ENCODE measurements at regions not wholly inside any gene's neighbourhood (a gene's known extent, or its start where the extent isn't known, plus 50 kb on each side); places are given as distances from the start of the nearest gene placed in this dataset.

GRCh38 chr4:78692822-78693170 lies 83.4 kb upstream of the BMP2K start:
- no peaks in the 10 kb centered on the region for H3K9me3 ChIP-seq (ENCODE audit: low read length)
- H4K20me1 ChIP-seq (ENCODE audit: insufficient read depth, low read length) = no peaks in the 10 kb centered on the region
- H3K36me3 ChIP-seq (replicated peaks in 1 of 2; ENCODE audit: control insufficient read depth in 1 of 2, insufficient read depth in 2 of 2, low read length in 2 of 2) = no peaks in the 10 kb centered on the region
- no peak overlapping the region for H3K9ac ChIP-seq (ENCODE audit: insufficient read depth, low read depth, low read length)
- no peaks in the 10 kb centered on the region for H3K4me1 ChIP-seq (ENCODE audit: insufficient read depth, low read length)
- no peak overlapping the region for H3K4me3 ChIP-seq (replicated peaks in 1 of 3; ENCODE audit: insufficient read depth in 1 of 3, low read depth in 2 of 3, low read length in 3 of 3)
- no peaks in the 10 kb centered on the region for H3K79me2 ChIP-seq (ENCODE audit: insufficient read depth, low read length)
- ATAC-seq (no peak), DNase-seq (ENCODE audit: low spot score) (no peak), FAIRE-seq (no peak)
- BruUV-seq (replicated peaks) = no TSS peak
- H3K4me2 ChIP-seq (ENCODE audit: low read depth, low read length) = no peak overlapping the region
- no peak overlapping the region for H3K27ac ChIP-seq (ENCODE audit: extremely low read length, insufficient read depth, low read length)
- in situ Hi-C loops (cut with HindIII; ENCODE audit: extremely low pct_ligation_motif_present, low pct_unique_long_range_greater_than_20kb) (no loop called here), intact Hi-C loops (cut with micrococcal nuclease; ENCODE audit: unreplicated experiment) (no loop called here)
- ChIA-PET CTCF (ENCODE audit: low intra/inter-chr PET ratio, low total read pairs) (no interaction called here), POLR2A (no interaction called here)
- no peaks in the 10 kb centered on the region for H3K27me3 ChIP-seq (ENCODE audit: control insufficient read depth in 1 of 2, insufficient read depth in 2 of 2, low read length in 2 of 2)
- TF ChIP-seq ZNF264 (CRISPR knock-in tag; IDR thresholded peaks at IDR 0.05) (no peak), ZSCAN5A (CRISPR knock-in tag; IDR thresholded peaks at IDR 0.05; ENCODE audit: borderline replicate concordance) (no peak), RNF2 (conservative IDR thresholded peaks at IDR 0.05; ENCODE audit: low read depth) (no peak), ATAD3A (CRISPR knock-in tag; IDR thresholded peaks at IDR 0.05) (no peak), ZNF30 (CRISPR knock-in tag; IDR thresholded peaks at IDR 0.05) (no peak)
- H2AFZ ChIP-seq (ENCODE audit: low read length) = no peak overlapping the region
- 52% methylated on average over 4 of the region's 4 CpGs for WGBS (ENCODE audit: low lambda C conversion rate)

DNA sequence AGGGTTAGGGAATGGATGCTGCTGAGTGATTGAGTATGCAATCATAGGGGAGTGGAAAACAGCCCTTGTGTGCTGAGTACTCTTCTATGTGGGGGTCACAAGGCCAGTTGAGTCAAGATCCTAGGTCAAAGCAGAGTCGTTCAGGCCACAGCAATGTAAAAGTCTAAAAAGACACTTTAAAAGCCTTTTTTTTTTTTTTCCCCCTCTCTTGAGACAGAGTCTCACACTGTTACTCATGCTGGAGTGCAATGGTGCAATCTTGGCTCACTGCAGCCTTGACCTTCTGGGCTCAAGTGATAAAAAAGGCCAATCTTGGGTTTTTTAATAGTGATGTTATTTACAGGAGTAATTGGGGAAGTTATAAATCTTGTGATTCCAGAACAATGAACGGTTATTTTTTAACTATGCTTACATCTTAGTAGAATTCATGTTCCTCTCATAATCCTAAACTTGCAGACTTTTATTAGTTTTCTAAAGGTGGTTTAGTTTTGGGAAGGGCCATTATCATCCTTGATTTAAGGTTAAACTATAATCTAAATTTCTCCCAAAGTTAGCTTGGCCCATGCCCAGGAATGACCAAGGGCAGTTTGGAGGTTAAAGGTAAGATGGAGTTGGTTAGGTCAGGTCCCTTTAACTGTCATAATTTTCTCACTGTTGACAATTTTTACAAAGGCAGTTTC lies 82.2 kb upstream of the BMP2K start:
- no peaks in the 10 kb centered on the region for H3K4me1 ChIP-seq (ENCODE audit: insufficient read depth, low read length)
- no peak overlapping the region for H3K4me2 ChIP-seq (ENCODE audit: low read depth, low read length)
- no peaks in the 10 kb centered on the region for H3K36me3 ChIP-seq (replicated peaks in 1 of 2; ENCODE audit: control insufficient read depth in 1 of 2, insufficient read depth in 2 of 2, low read length in 2 of 2)
- H3K27me3 ChIP-seq (ENCODE audit: control insufficient read depth in 1 of 2, insufficient read depth in 2 of 2, low read length in 2 of 2) = no peaks in the 10 kb centered on the region
- ATAC-seq = no peak
- DNase-seq (ENCODE audit: low spot score) = no peak
- H2AFZ ChIP-seq (ENCODE audit: low read length) = no peak overlapping the region
- 2% methylated on average over 2 of the region's 2 CpGs for WGBS (ENCODE audit: low lambda C conversion rate)
- in situ Hi-C loops (cut with HindIII; ENCODE audit: extremely low pct_ligation_motif_present, low pct_unique_long_range_greater_than_20kb) = no loop called here
- TF ChIP-seq ZNF274 (CRISPR knock-in tag; IDR thresholded peaks at IDR 0.05) (no peak), ZNF121 (CRISPR knock-in tag; IDR thresholded peaks at IDR 0.05) (no peak), DMAP1 (CRISPR knock-in tag; IDR thresholded peaks at IDR 0.05) (no peak), ZNF619 (CRISPR knock-in tag; IDR thresholded peaks at IDR 0.05) (no peak), POLR2A (IDR thresholded peaks at IDR 0.05; ENCODE audit: insufficient read depth in 1 of 2, low read depth in 2 of 2, low read length in 2 of 2) (no peak), NR2F6 (IDR thresholded peaks at IDR 0.05) (no peak), NR2F6 (CRISPR knock-in tag; IDR thresholded peaks at IDR 0.05) (no peak), ZZZ3 (CRISPR knock-in tag; IDR thresholded peaks at IDR 0.05; ENCODE audit: borderline replicate concordance) (no peak), HCFC1 (IDR thresholded peaks at IDR 0.05; ENCODE audit: low read depth, low read length) (no peak), HIVEP1 (CRISPR knock-in tag; IDR thresholded peaks at IDR 0.05) (no peak), ZNF205 (CRISPR knock-in tag; IDR thresholded peaks at IDR 0.05) (no peak)
- H3K9me3 ChIP-seq (ENCODE audit: low read length) = no peaks in the 10 kb centered on the region
- H3K9ac ChIP-seq (ENCODE audit: insufficient read depth, low read depth, low read length) = no peak overlapping the region
- H3K27ac ChIP-seq (ENCODE audit: extremely low read length, insufficient read depth, low read length) = no peak overlapping the region
- H3K4me3 ChIP-seq (replicated peaks in 1 of 3; ENCODE audit: insufficient read depth in 1 of 3, low read depth in 2 of 3, low read length in 3 of 3) = no peak overlapping the region
- FAIRE-seq = no peak
- H4K20me1 ChIP-seq (ENCODE audit: insufficient read depth, low read length) = no peaks in the 10 kb centered on the region
- no TSS peak for BruUV-seq (replicated peaks)
- CTCF ChIA-PET (ENCODE audit: low intra/inter-chr PET ratio, low total read pairs) = no interaction called here
- intact Hi-C loops (cut with micrococcal nuclease; ENCODE audit: unreplicated experiment) = no loop called here
- no peaks in the 10 kb centered on the region for H3K79me2 ChIP-seq (ENCODE audit: insufficient read depth, low read length)
- POLR2A ChIA-PET = no interaction called here

Measured in HepG2 (cell line).